HCT116 (cell line): ENCODE measurements at regions not wholly inside any gene's neighbourhood (a gene's known extent, or its start where the extent isn't known, plus 50 kb on each side); places are given as distances from the start of the nearest gene placed in this dataset.

Source experiments
- ATAC-seq: fragments of 200-7000 bp; cut with Tn5 transposase; 2 replicates; pipeline ENCODE4 v1.9.1; 2020; ENCODE audit warnings: mild to moderate bottlenecking, moderate library complexity
- BruUV-seq: library from RNA; stranded (reverse); fragments of 400-500 nt; replicated peaks from 2 replicates; lab custom pipeline; 2021; lab: Mats Ljungman, UMichigan
- CTCF ChIA-PET: fragments of 300-600 bp; sonication (Branson Sonifier 250); formaldehyde crosslinking; loops from one replicate; lab custom pipeline; 2021; ENCODE audit warnings: antibody characterized with exemption; lab: Charles Lee
- POLR2A ChIA-PET: fragments of 300-600, 350-600 bp; sonication (Branson Sonifier 250); formaldehyde crosslinking; loops from one replicate; lab custom pipeline; 2021; ENCODE audit warnings: antibody characterized with exemption; lab: Charles Lee
- RAD21 ChIA-PET, 2 experiments: fragments of 300-600 bp; sonication (Branson Sonifier 250); formaldehyde crosslinking; loops; one replicate each; lab custom pipeline; 2023; ENCODE audit warnings: low total read pairs in 2 of 2; ENCODE audit not compliant: uncharacterized antibody in 2 of 2, unreplicated experiment in 2 of 2, low non-redundant PET in 1 of 2; lab: Charles Lee
- DNase-seq: peaks from one replicate; pipeline ENCODE4 v3.0.0-alpha.2; 2010; ENCODE audit warnings: low read depth, low spot score
- H2AFZ ChIP-seq: fragments of 200-600 bp; shearing (Covaris generic), sonication (generic); 2 replicates; pipeline ENCODE4 v1.6.1; 2017; ENCODE audit warnings: low read depth, mixed run types, mixed read lengths, antibody characterized with exemption, low read length; ENCODE audit not compliant: poor library complexity, severe bottlenecking
- H3K27ac ChIP-seq: 2 replicates; pipeline ENCODE4 v1.5.1; 2012; ENCODE audit warnings: low read depth, low read length
- H3K27me3 ChIP-seq: fragments of 200-600 bp; sonication (generic); 2 replicates; pipeline ENCODE4 v1.6.1; 2016; ENCODE audit warnings: mixed run types, low read length, mixed read lengths; ENCODE audit not compliant: insufficient read depth
- H3K36me3 ChIP-seq, 2 experiments: fragments of 200-500 bp in 1 of 2; fragments of 200-600 bp in 1 of 2; sonication (Bioruptor generic) in 1 of 2; sonication (generic) in 1 of 2; 2 replicates each; pipeline versions ENCODE4 v1.5.1 to v1.6.1; 2014 to 2016; ENCODE audit warnings: low read length in 2 of 2, inconsistent platforms in 1 of 2, mixed read lengths in 1 of 2, mixed run types in 1 of 2; ENCODE audit not compliant: insufficient read depth in 2 of 2, control insufficient read depth in 1 of 2
- H3K4me1 ChIP-seq, 2 experiments: fragments of 200-600 bp in 1 of 2; sonication (generic) in 1 of 2; 2 replicates each; pipeline versions ENCODE4 v1.5.1 to v1.6.1; 2012 to 2017; ENCODE audit warnings: low read length in 2 of 2, inconsistent platforms in 1 of 2, mild to moderate bottlenecking in 1 of 2, mixed read lengths in 1 of 2, mixed run types in 1 of 2, moderate library complexity in 1 of 2; ENCODE audit not compliant: insufficient read depth in 2 of 2, control insufficient read depth in 1 of 2
- H3K4me2 ChIP-seq: fragments of 200-600 bp; sonication (generic); 2 replicates; pipeline ENCODE4 v1.6.1; 2017; ENCODE audit warnings: mixed run types, low read length, mixed read lengths
- H3K4me3 ChIP-seq, 2 experiments: fragments of 200-600 bp in 1 of 2; sonication (generic) in 1 of 2; replicated peaks in 1 of 2; 2 replicates each; pipeline ENCODE4 v1.5.1; 2011 to 2016; ENCODE audit warnings: low read length in 2 of 2, control low read depth in 1 of 2, low read depth in 1 of 2, mild to moderate bottlenecking in 1 of 2, mixed read lengths in 1 of 2, mixed run types in 1 of 2
- H3K79me2 ChIP-seq: fragments of 200-600 bp; sonication (generic); 2 replicates; pipeline ENCODE4 v1.6.1; 2017; ENCODE audit warnings: mild to moderate bottlenecking, mixed run types, low read length, moderate library complexity, mixed read lengths; ENCODE audit not compliant: insufficient read depth
- H3K9ac ChIP-seq: fragments of 200-600 bp; sonication (generic); 2 replicates; pipeline ENCODE4 v1.6.1; 2016; ENCODE audit warnings: low read length, mixed read lengths
- H3K9me2 ChIP-seq: fragments of 200-600 bp; sonication (generic), shearing (Covaris generic); 2 replicates; pipeline ENCODE4 v1.6.1; 2017; ENCODE audit warnings: mixed run types, mild to moderate bottlenecking, moderate library complexity; ENCODE audit not compliant: insufficient read depth
- H3K9me3 ChIP-seq, 2 experiments: fragments of 200-500 bp in 1 of 2; fragments of 200-600 bp in 1 of 2; sonication (Bioruptor generic) in 1 of 2; sonication (generic) in 1 of 2; 2 replicates each; pipeline ENCODE4 v1.6.1; 2014 to 2017; ENCODE audit warnings: low read length in 2 of 2, mixed read lengths in 2 of 2, inconsistent platforms in 1 of 2, low read depth in 1 of 2, mild to moderate bottlenecking in 1 of 2, mixed run types in 1 of 2, moderate library complexity in 1 of 2; ENCODE audit not compliant: control insufficient read depth in 1 of 2, insufficient read depth in 1 of 2
- H4K20me1 ChIP-seq: fragments of 200-600 bp; sonication (generic), shearing (Covaris generic); 2 replicates; pipeline ENCODE4 v1.6.1; 2017; ENCODE audit warnings: mixed run types, mild to moderate bottlenecking, moderate library complexity; ENCODE audit not compliant: insufficient read depth
- CEBPB ChIP-seq: IDR thresholded peaks from 2 replicates; pipeline ENCODE4 v1.6.1; 2012; ENCODE audit warnings: low read depth
- EGR1 ChIP-seq: IDR thresholded peaks from 2 replicates; pipeline ENCODE4 v1.6.1; 2012; ENCODE audit warnings: low read depth
- ELF1 ChIP-seq: IDR thresholded peaks from 2 replicates; pipeline ENCODE4 v1.6.1; 2012; ENCODE audit warnings: low read depth, borderline replicate concordance
- EZH2 ChIP-seq: fragments of 200-600 bp; sonication (generic); IDR thresholded peaks from 2 replicates; pipeline ENCODE4 v1.6.1; 2017; ENCODE audit warnings: antibody characterized with exemption, mixed run types
- JUND ChIP-seq: IDR thresholded peaks from 2 replicates; pipeline ENCODE4 v1.6.1; 2012
- POLR2A ChIP-seq: IDR thresholded peaks from 2 replicates; pipeline ENCODE4 v1.7.0; 2011; ENCODE audit warnings: borderline replicate concordance; ENCODE audit not compliant: insufficient read depth, insufficient read length; ENCODE audit errors: extremely low read depth
- SIN3A ChIP-seq: IDR thresholded peaks from 2 replicates; pipeline ENCODE4 v1.6.1; 2012; ENCODE audit warnings: low read depth
- SP1 ChIP-seq: IDR thresholded peaks from 2 replicates; pipeline ENCODE4 v1.6.1; 2012; ENCODE audit warnings: low read depth
- intact Hi-C: fragments of 100-400 bp; cut with micrococcal nuclease; formaldehyde crosslinking; loops from 2 replicates; pipeline ENCODE4 v1.10.0; 2022
- TF ChIP-seq, protein P1 (sequence below): IDR thresholded peaks from 2 replicates; pipeline ENCODE4 v1.6.1; 2012
- TF ChIP-seq, protein P2 (sequence below): IDR thresholded peaks from 2 replicates; pipeline ENCODE4 v1.6.1; 2011; ENCODE audit warnings: mild to moderate bottlenecking, low read length, moderate library complexity; ENCODE audit not compliant: insufficient replicate concordance; ENCODE audit errors: extremely low read depth
- TF ChIP-seq, protein P3 (sequence below), 3 experiments: fragments of 200-600 bp in 1 of 3; sonication (generic) in 1 of 3; IDR thresholded peaks in 2 of 3; conservative IDR thresholded peaks in 1 of 3; 2 replicates each; pipeline ENCODE4 v1.5.1; 2012 to 2017; ENCODE audit warnings: low read depth in 2 of 3, low read length in 2 of 3, antibody characterized with exemption in 1 of 3, borderline replicate concordance in 1 of 3, control low read depth in 1 of 3, mild to moderate bottlenecking in 1 of 3, mixed read lengths in 1 of 3, mixed run types in 1 of 3, moderate library complexity in 1 of 3; ENCODE audit not compliant: insufficient read depth in 1 of 3
- TF ChIP-seq, protein P4 (sequence below): IDR thresholded peaks from 2 replicates; pipeline ENCODE4 v1.6.1; 2012

DNA sequence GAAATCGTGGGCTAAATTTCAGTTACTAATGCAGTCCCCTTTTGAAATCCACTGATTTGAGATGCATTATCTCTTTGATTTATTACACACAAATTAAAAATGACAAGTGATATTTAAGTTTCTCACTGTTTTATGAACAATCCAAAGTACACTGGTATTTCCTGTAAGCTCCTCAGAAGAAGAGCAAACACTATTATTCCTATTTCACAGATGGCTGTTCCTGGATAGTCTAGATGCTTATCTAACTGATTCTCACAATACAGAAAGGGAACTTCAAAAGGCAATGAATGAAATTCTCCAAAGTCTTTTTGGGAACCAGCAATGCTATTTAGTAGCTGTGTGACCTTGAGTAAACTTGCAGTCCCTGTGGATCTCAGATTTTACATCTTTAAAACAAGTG, 404.7 kb upstream of the DAB2 start:
- H3K9ac ChIP-seq, result no peak overlapping the region

DNA sequence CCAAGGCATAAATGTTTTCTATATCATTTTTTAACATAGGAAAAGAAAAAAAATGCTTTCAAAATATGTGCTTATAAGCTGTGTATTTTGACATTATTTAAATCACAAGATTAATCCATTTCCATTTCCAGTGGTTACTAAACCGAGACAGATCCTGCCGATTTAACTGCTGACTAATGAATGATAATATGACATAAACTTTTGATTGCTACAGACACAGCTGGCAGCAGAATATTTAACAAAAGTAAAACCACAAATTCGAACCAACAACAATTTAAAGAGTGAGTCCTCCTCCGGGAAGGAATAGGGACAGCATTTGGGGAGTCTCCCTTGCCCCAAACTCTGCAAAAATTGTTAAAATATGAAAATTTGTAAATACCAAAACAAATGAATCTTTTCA, 401.3 kb upstream of the DAB2 start:
- H3K4me3 ChIP-seq, result no peak overlapping the region
- no peak for TF ChIP-seq EZH2
- TF ChIP-seq, protein P1, sequence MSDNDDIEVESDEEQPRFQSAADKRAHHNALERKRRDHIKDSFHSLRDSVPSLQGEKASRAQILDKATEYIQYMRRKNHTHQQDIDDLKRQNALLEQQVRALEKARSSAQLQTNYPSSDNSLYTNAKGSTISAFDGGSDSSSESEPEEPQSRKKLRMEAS, result no peak
- TF ChIP-seq, protein P2, sequence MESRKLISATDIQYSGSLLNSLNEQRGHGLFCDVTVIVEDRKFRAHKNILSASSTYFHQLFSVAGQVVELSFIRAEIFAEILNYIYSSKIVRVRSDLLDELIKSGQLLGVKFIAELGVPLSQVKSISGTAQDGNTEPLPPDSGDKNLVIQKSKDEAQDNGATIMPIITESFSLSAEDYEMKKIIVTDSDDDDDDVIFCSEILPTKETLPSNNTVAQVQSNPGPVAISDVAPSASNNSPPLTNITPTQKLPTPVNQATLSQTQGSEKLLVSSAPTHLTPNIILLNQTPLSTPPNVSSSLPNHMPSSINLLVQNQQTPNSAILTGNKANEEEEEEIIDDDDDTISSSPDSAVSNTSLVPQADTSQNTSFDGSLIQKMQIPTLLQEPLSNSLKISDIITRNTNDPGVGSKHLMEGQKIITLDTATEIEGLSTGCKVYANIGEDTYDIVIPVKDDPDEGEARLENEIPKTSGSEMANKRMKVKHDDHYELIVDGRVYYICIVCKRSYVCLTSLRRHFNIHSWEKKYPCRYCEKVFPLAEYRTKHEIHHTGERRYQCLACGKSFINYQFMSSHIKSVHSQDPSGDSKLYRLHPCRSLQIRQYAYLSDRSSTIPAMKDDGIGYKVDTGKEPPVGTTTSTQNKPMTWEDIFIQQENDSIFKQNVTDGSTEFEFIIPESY, result no peak
- TF ChIP-seq CEBPB, result no peak
- no peak for TF ChIP-seq SP1
- no peak for TF ChIP-seq JUND
- TF ChIP-seq POLR2A, result no peak
- TF ChIP-seq, protein P3, sequence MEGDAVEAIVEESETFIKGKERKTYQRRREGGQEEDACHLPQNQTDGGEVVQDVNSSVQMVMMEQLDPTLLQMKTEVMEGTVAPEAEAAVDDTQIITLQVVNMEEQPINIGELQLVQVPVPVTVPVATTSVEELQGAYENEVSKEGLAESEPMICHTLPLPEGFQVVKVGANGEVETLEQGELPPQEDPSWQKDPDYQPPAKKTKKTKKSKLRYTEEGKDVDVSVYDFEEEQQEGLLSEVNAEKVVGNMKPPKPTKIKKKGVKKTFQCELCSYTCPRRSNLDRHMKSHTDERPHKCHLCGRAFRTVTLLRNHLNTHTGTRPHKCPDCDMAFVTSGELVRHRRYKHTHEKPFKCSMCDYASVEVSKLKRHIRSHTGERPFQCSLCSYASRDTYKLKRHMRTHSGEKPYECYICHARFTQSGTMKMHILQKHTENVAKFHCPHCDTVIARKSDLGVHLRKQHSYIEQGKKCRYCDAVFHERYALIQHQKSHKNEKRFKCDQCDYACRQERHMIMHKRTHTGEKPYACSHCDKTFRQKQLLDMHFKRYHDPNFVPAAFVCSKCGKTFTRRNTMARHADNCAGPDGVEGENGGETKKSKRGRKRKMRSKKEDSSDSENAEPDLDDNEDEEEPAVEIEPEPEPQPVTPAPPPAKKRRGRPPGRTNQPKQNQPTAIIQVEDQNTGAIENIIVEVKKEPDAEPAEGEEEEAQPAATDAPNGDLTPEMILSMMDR (IDR thresholded peaks at IDR 0.05 in 2 of 3, conservative IDR thresholded peaks at IDR 0.05 in 1 of 3; ENCODE audit: borderline replicate concordance in 1 of 3, insufficient read depth in 1 of 3, low read depth in 2 of 3, low read length in 2 of 3), result no peak
- TF ChIP-seq, protein P4, sequence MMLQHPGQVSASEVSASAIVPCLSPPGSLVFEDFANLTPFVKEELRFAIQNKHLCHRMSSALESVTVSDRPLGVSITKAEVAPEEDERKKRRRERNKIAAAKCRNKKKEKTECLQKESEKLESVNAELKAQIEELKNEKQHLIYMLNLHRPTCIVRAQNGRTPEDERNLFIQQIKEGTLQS, result no peak
- TF ChIP-seq, all 23 proteins: peak for 0
- intact Hi-C loops, result no loop called here
- no TSS peak for BruUV-seq
- no peaks in the 10 kb centered on the region for H3K36me3 ChIP-seq
- no peaks in the 10 kb centered on the region for H3K9me2 ChIP-seq
- no peaks in the 10 kb centered on the region for H3K79me2 ChIP-seq
- no peak overlapping the region for H3K9ac ChIP-seq
- no peaks in the 10 kb centered on the region for H3K4me1 ChIP-seq
- no peak overlapping the region for H2AFZ ChIP-seq
- H4K20me1 ChIP-seq, result no peaks in the 10 kb centered on the region
- H3K9me3 ChIP-seq, result no peaks in the 10 kb centered on the region
- no peak overlapping the region for H3K4me2 ChIP-seq
- ChIA-PET CTCF (no interaction called here), RAD21 (no interaction called here), POLR2A (no interaction called here)
- no peak overlapping the region for H3K27ac ChIP-seq
- DNase-seq (no peak), ATAC-seq (no peak)
- no peaks in the 10 kb centered on the region for H3K27me3 ChIP-seq

More for the DNA sequence above, 404.7 kb upstream of the DAB2 start:
- no TSS peak for BruUV-seq
- Histone ChIP-seq H3K36me3 (no peaks in the 10 kb centered on the region), H3K79me2 (no peaks in the 10 kb centered on the region), H3K27ac (no peak overlapping the region), H3K9me3 (no peaks in the 10 kb centered on the region), H3K9me2 (no peaks in the 10 kb centered on the region), H3K27me3 (no peaks in the 10 kb centered on the region), H3K4me1 (no peaks in the 10 kb centered on the region), H2AFZ (no peak overlapping the region), H4K20me1 (no peaks in the 10 kb centered on the region), H3K4me2 (no peak overlapping the region), H3K4me3 (no peak overlapping the region)
- ATAC-seq (no peak), DNase-seq (no peak)
- intact Hi-C loops, result no loop called here
- CTCF ChIA-PET, result no interaction called here
- POLR2A ChIA-PET, result no interaction called here
- no peak for TF ChIP-seq SIN3A
- TF ChIP-seq ELF1, result no peak
- TF ChIP-seq, protein P1, result no peak
- no peak for TF ChIP-seq EGR1
- no peak for TF ChIP-seq EZH2
- no peak for TF ChIP-seq JUND
- RAD21 ChIA-PET, result no interaction called here
